ENCODE measurements at regions not wholly inside any gene's neighbourhood (a gene's known extent, or its start where the extent isn't known, plus 50 kb on each side); places are given as distances from the start of the nearest gene placed in this dataset.

GRCh38 chr3:81967393-81967792 is 205.9 kb upstream of the GBE1 start:
- TF ChIP-seq POLR2A (IDR thresholded peaks at IDR 0.05): no peak
- no peak for TF ChIP-seq CTCF (IDR thresholded peaks at IDR 0.05)

Measured in Peyer's patch (tissue), 4 donors.